K562 (cell line): ENCODE measurements at regions not wholly inside any gene's neighbourhood (a gene's known extent, or its start where the extent isn't known, plus 50 kb on each side); places are given as distances from the start of the nearest gene placed in this dataset.

Experiments
- ATAC-seq: fragments of 200-7000 bp; cut with Tn5 transposase; 3 replicates; pipeline ENCODE4 v1.9.1; 2020; ENCODE audit warnings: moderate library complexity
- BruUV-seq: library from RNA; stranded (reverse); fragments of 400-500 nt; replicated peaks from 2 replicates; lab custom pipeline; 2021; lab: Mats Ljungman, UMichigan
- CTCF ChIA-PET: fragments of 300-600 bp; formaldehyde crosslinking; extraction: SDS; loops from one replicate; lab custom pipeline; 2021; ENCODE audit warnings: low intra/inter-chr PET ratio; lab: Yijun Ruan, JAX
- POLR2A ChIA-PET: fragments of 300-600, 350-650 bp; sonication (Branson Sonifier 250); formaldehyde crosslinking; extraction: SDS; loops from one replicate; lab custom pipeline; 2021; ENCODE audit warnings: antibody characterized with exemption, inconsistent platforms; lab: Yijun Ruan, JAX
- DNase-seq, 4 experiments: peaks; one replicate each; pipeline versions ENCODE4 v3.0.0 to v3.0.0-alpha.2; 2011 to 2018; ENCODE audit warnings: low spot score in 3 of 4, mixed read lengths in 3 of 4; ENCODE audit errors: extremely low read depth in 1 of 4
- FAIRE-seq: peaks from 2 replicates; lab custom pipeline; 2011; peaks lifted over from hg19 to GRCh38; lab: Jason Lieb, UNC
- H2AFZ ChIP-seq: 2 replicates; pipeline ENCODE4 v1.6.0; 2011; ENCODE audit warnings: low read depth, low read length, control low read depth, inconsistent platforms
- H3K27ac ChIP-seq: fragments of 200-600 bp; 3 replicates; pipeline ENCODE4 v1.8.0; 2011; ENCODE audit warnings: low read depth, mild to moderate bottlenecking, control low read depth, inconsistent platforms, low read length, moderate library complexity, mixed read lengths; ENCODE audit errors: extremely low read depth
- H3K27me3 ChIP-seq, 2 experiments: fragments of 300-600 bp in 1 of 2; 2 replicates in 1 of 2; 3 replicates in 1 of 2; pipeline versions ENCODE4 v1.6.0 to v1.8.0; 2011; ENCODE audit warnings: inconsistent platforms in 2 of 2, low read length in 2 of 2, mild to moderate bottlenecking in 1 of 2, mixed read lengths in 1 of 2, moderate library complexity in 1 of 2; ENCODE audit not compliant: control insufficient read depth in 2 of 2, insufficient read depth in 2 of 2
- H3K36me3 ChIP-seq: fragments of 300-600 bp; 3 replicates; pipeline ENCODE4 v1.8.0; 2011; ENCODE audit warnings: mild to moderate bottlenecking, low read length, inconsistent platforms; ENCODE audit not compliant: control insufficient read depth, insufficient read depth
- H3K4me1 ChIP-seq, 2 experiments: fragments of 200-600 bp in 1 of 2; replicated peaks in 1 of 2; 2 replicates in 1 of 2; 3 replicates in 1 of 2; pipeline versions ENCODE4 v1.5.1 to v1.8.0; 2011; ENCODE audit warnings: inconsistent platforms in 2 of 2, low read length in 2 of 2, mild to moderate bottlenecking in 1 of 2, mixed read lengths in 1 of 2, moderate library complexity in 1 of 2; ENCODE audit not compliant: control insufficient read depth in 2 of 2, insufficient read depth in 2 of 2
- H3K4me2 ChIP-seq: 2 replicates; pipeline ENCODE4 v1.6.1; 2011; ENCODE audit warnings: low read length, control low read depth, inconsistent platforms, mixed read lengths; ENCODE audit not compliant: insufficient read depth
- H3K4me3 ChIP-seq: fragments of 200-600 bp; sonication (generic), shearing (Covaris generic); 2 replicates; pipeline ENCODE4 v1.5.1; 2016; ENCODE audit warnings: control low read depth, inconsistent platforms
- H3K79me2 ChIP-seq: fragments of 200-600 bp; 3 replicates; pipeline ENCODE4 v1.8.0; 2011; ENCODE audit warnings: low read length, inconsistent platforms; ENCODE audit not compliant: control insufficient read depth, insufficient read depth
- H3K9ac ChIP-seq, 2 experiments: 2 replicates each; pipeline versions ENCODE4 v1.6.0 to v1.6.1; 2011; ENCODE audit warnings: low read depth in 2 of 2, low read length in 2 of 2, control low read depth in 1 of 2, inconsistent platforms in 1 of 2, mild to moderate bottlenecking in 1 of 2, mixed read lengths in 1 of 2; ENCODE audit not compliant: insufficient read depth in 1 of 2
- H3K9me1 ChIP-seq: one replicate; pipeline ENCODE4 v1.6.0; 2011; ENCODE audit warnings: inconsistent platforms, mild to moderate bottlenecking, low read length, moderate library complexity; ENCODE audit not compliant: control insufficient read depth, insufficient read depth
- H3K9me3 ChIP-seq: replicated peaks from 2 replicates; pipeline ENCODE4 v1.5.1; 2011; ENCODE audit warnings: low read depth, low read length, inconsistent platforms; ENCODE audit not compliant: control insufficient read depth, insufficient read depth
- H4K20me1 ChIP-seq: replicated peaks from 2 replicates; pipeline ENCODE4 v1.6.1; 2011; ENCODE audit warnings: low read length, inconsistent platforms, mixed read lengths; ENCODE audit not compliant: control insufficient read depth, insufficient read depth
- CBFA2T3 ChIP-seq: fragments of 450-650 bp; IDR thresholded peaks from 2 replicates; pipeline ENCODE4 v1.6.1; 2017
- DPF2 ChIP-seq: fragments of 450-650 bp; IDR thresholded peaks from 2 replicates; pipeline ENCODE4 v1.6.1; 2016
- GABPA ChIP-seq: fragments of 200-800 bp; sonication (Bioruptor generic); conservative IDR thresholded peaks from 2 replicates; pipeline ENCODE4 v1.6.1; 2016; ENCODE audit warnings: low read depth, missing genetic modification characterization, missing compliant biosample characterization
- HNRNPLL ChIP-seq: fragments of 200-400 bp; formaldehyde crosslinking; IDR thresholded peaks from 2 replicates; pipeline ENCODE4 v1.6.1; 2017; ENCODE audit warnings: low read length, low read depth, mild to moderate bottlenecking; ENCODE audit not compliant: poor library complexity, severe bottlenecking
- TAF1 ChIP-seq: IDR thresholded peaks from 2 replicates; pipeline ENCODE4 v1.6.1; 2011; ENCODE audit warnings: mild to moderate bottlenecking, low read length, moderate library complexity; ENCODE audit not compliant: insufficient read depth, control insufficient read depth, severe bottlenecking; ENCODE audit errors: extremely low read depth
- THRAP3 ChIP-seq: fragments of 450-650 bp; IDR thresholded peaks from 2 replicates; pipeline ENCODE4 v1.6.1; 2016; ENCODE audit warnings: mild to moderate bottlenecking, inconsistent platforms, borderline replicate concordance
- ZNF143 ChIP-seq: sonication (generic); formaldehyde crosslinking; IDR thresholded peaks from 2 replicates; pipeline ENCODE4 v1.9.0; 2022; ENCODE audit warnings: mild to moderate bottlenecking, missing genetic modification reagents
- ZNF507 ChIP-seq: conservative IDR thresholded peaks from 2 replicates; pipeline ENCODE4 v1.6.1; 2017; ENCODE audit warnings: missing genetic modification characterization, missing compliant biosample characterization
- ZNF780A ChIP-seq: fragments of 250-450 bp; sonication (Bioruptor Pico); IDR thresholded peaks from 2 replicates; pipeline ENCODE4 v1.5.0; 2021; ENCODE audit warnings: mild to moderate bottlenecking
- WGBS: fragments of 100-300 bp; shearing (Covaris generic); methylation state at CpG from one replicate; pipeline ENCODE4 v1.1.6; 2016; ENCODE audit warnings: low coverage, mixed read lengths; ENCODE audit not compliant: insufficient coverage; ENCODE audit errors: missing lambda C conversion rate; 5-methylcytosine and 5-hydroxymethylcytosine counted together
- in situ Hi-C: fragments of 300-500 bp; cut with MboI; formaldehyde crosslinking; loops from 4 replicates; pipeline ENCODE4 v1.15.0; 2018; ENCODE audit warnings: inconsistent platforms, mixed read lengths
- intact Hi-C: fragments of 100-400 bp; cut with micrococcal nuclease; formaldehyde crosslinking; loops from 2 replicates; pipeline ENCODE4 v1.14.2; 2022
- TF ChIP-seq, protein P1 (sequence below): sonication (generic); formaldehyde crosslinking; IDR thresholded peaks from 2 replicates; pipeline ENCODE4 v1.8.0; 2022; ENCODE audit warnings: mild to moderate bottlenecking, missing genetic modification reagents
- TF ChIP-seq, protein P2 (sequence below), 2 experiments: fragments of 450-650 bp in 1 of 2; sonication (generic) in 1 of 2; formaldehyde crosslinking in 1 of 2; IDR thresholded peaks; 2 replicates each; pipeline versions ENCODE4 v1.7.1 to v1.9.0; 2016 to 2022; ENCODE audit warnings: inconsistent platforms in 1 of 2, mild to moderate bottlenecking in 1 of 2, missing genetic modification reagents in 1 of 2

DNA sequence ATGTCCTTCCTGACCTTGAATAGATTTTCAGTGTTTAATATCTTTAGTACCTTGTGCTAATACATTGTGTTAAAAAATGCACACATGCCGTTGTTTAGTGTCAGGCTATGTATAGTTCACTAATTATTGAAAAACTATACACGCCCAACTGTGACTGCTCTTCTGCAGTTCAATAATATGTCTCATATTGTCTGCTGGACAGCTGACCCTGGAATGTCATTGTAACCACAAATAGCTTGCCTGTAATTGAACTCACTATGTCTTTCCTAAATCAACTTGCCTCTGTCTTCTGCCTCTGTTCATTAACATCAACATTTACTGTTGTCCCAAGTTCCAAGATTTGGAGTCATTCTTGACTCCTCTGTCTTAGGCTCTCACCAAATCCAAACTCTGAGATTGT is 114.5 kb downstream of the TMA16 start:
- in situ Hi-C loops, result no loop called here
- intact Hi-C loops, result no loop called here
- Histone ChIP-seq H3K9me3 (no peaks in the 10 kb centered on the region), H3K4me3 (no peak overlapping the region), H3K27ac (no peak overlapping the region), H3K27me3 (no peaks in the 10 kb centered on the region), H2AFZ (no peak overlapping the region), H3K4me2 (no peak overlapping the region), H3K9ac (no peak overlapping the region), H3K79me2 (no peaks in the 10 kb centered on the region), H3K9me1 (no peaks in the 10 kb centered on the region), H3K4me1 (no peaks in the 10 kb centered on the region), H3K36me3 (no peaks in the 10 kb centered on the region), H4K20me1 (no peaks in the 10 kb centered on the region)
- CTCF ChIA-PET, result no interaction called here
- 2% methylated on average over 2 of the region's 2 CpGs for WGBS
- ATAC-seq, result no peak
- BruUV-seq, result no TSS peak
- no peak for FAIRE-seq
- no peak for DNase-seq
- POLR2A ChIA-PET, result no interaction called here
- no peak for TF ChIP-seq THRAP3
- TF ChIP-seq, protein P1, sequence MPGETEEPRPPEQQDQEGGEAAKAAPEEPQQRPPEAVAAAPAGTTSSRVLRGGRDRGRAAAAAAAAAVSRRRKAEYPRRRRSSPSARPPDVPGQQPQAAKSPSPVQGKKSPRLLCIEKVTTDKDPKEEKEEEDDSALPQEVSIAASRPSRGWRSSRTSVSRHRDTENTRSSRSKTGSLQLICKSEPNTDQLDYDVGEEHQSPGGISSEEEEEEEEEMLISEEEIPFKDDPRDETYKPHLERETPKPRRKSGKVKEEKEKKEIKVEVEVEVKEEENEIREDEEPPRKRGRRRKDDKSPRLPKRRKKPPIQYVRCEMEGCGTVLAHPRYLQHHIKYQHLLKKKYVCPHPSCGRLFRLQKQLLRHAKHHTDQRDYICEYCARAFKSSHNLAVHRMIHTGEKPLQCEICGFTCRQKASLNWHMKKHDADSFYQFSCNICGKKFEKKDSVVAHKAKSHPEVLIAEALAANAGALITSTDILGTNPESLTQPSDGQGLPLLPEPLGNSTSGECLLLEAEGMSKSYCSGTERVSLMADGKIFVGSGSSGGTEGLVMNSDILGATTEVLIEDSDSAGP (CRISPR knock-in tag), result no peak
- TF ChIP-seq HNRNPLL, result no peak
- TF ChIP-seq, protein P2, sequence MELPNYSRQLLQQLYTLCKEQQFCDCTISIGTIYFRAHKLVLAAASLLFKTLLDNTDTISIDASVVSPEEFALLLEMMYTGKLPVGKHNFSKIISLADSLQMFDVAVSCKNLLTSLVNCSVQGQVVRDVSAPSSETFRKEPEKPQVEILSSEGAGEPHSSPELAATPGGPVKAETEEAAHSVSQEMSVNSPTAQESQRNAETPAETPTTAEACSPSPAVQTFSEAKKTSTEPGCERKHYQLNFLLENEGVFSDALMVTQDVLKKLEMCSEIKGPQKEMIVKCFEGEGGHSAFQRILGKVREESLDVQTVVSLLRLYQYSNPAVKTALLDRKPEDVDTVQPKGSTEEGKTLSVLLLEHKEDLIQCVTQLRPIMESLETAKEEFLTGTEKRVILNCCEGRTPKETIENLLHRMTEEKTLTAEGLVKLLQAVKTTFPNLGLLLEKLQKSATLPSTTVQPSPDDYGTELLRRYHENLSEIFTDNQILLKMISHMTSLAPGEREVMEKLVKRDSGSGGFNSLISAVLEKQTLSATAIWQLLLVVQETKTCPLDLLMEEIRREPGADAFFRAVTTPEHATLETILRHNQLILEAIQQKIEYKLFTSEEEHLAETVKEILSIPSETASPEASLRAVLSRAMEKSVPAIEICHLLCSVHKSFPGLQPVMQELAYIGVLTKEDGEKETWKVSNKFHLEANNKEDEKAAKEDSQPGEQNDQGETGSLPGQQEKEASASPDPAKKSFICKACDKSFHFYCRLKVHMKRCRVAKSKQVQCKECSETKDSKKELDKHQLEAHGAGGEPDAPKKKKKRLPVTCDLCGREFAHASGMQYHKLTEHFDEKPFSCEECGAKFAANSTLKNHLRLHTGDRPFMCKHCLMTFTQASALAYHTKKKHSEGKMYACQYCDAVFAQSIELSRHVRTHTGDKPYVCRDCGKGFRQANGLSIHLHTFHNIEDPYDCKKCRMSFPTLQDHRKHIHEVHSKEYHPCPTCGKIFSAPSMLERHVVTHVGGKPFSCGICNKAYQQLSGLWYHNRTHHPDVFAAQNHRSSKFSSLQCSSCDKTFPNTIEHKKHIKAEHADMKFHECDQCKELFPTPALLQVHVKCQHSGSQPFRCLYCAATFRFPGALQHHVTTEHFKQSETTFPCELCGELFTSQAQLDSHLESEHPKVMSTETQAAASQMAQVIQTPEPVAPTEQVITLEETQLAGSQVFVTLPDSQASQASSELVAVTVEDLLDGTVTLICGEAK (IDR thresholded peaks at IDR 0.05), result no peak
- TF ChIP-seq, protein P2 (CRISPR knock-in tag; IDR thresholded peaks at IDR 0.05), result no peak
- no peak for TF ChIP-seq GABPA (tag)
- no peak for TF ChIP-seq ZNF780A (CRISPR knock-in tag)
- TF ChIP-seq TAF1, result no peak
- TF ChIP-seq DPF2, result no peak
- TF ChIP-seq ZNF143 (CRISPR knock-in tag), result no peak
- TF ChIP-seq ZNF507 (tag), result no peak
- TF ChIP-seq CBFA2T3, result no peak
